ENCODE measurements at regions not wholly inside any gene's neighbourhood (a gene's known extent, or its start where the extent isn't known, plus 50 kb on each side); places are given as distances from the start of the nearest gene placed in this dataset.

DNA sequence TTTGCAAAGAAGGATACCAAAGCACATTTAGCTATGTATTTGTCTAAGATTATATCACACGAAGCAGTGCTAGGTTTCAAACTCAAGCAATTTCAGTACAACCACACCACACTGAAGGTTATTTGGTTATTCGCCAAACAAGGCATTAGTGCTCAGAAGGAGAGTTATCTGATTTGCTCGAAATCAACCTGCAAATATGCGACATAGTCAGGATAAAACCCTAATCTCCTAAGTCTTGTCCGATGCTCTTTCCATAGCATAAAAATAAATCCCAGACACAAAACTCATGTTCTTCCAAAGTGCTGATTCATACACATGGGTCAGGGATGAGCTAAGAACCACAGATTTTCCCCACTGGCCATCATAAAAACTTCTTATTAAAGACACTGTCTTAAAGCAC is 1288.0 kb upstream of the SORCS1 start:
- Histone ChIP-seq H3K4me3 (ENCODE audit: low read length in 2 of 2) (no peak overlapping the region), H3K4me1 (ENCODE audit: control insufficient read depth in 2 of 2, insufficient read depth in 2 of 2, low read length in 2 of 2) (no peaks in the 10 kb centered on the region), H3K27ac (ENCODE audit: low read depth in 1 of 2, low read length in 1 of 2) (no peak overlapping the region), H3K36me3 (ENCODE audit: control insufficient read depth in 2 of 2, insufficient read depth in 2 of 2, low read length in 1 of 2) (no peaks in the 10 kb centered on the region), H3K27me3 (ENCODE audit: control insufficient read depth in 2 of 2, insufficient read depth in 1 of 2, low read length in 1 of 2) (no peaks in the 10 kb centered on the region), H3K9me3 (ENCODE audit: control insufficient read depth in 2 of 2, insufficient read depth in 1 of 2, low read length in 1 of 2) (no peaks in the 10 kb centered on the region)
- WGBS = 95% methylated on average over 5 of the region's 5 CpGs
- no peak for DNase-seq (ENCODE audit: low read depth in 6 of 9, low spot score in 9 of 9)

DNA sequence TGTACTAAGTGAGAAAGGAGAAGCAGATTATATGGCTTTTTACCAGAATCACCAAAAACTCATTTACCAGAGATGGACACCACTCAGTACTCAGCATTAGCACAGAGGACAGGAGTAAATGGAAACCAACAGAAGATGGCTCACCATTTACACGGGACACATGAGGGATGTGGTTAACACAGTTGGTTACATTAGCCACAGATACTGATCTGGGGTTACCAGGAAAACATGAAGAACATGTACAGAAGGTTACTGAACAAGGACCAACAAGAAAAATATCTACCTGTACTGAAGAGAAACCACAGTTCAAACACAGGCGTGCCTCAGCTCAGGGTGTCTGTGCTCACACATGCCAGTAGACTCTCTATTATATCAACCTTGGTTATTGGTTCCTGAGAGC is 1285.8 kb upstream of the SORCS1 start:
- Histone ChIP-seq H3K27me3 (ENCODE audit: control insufficient read depth in 2 of 2, insufficient read depth in 1 of 2, low read length in 1 of 2) (no peaks in the 10 kb centered on the region), H3K27ac (ENCODE audit: low read depth in 1 of 2, low read length in 1 of 2) (no peak overlapping the region), H3K4me1 (ENCODE audit: control insufficient read depth in 2 of 2, insufficient read depth in 2 of 2, low read length in 2 of 2) (no peaks in the 10 kb centered on the region), H3K4me3 (ENCODE audit: low read length in 2 of 2) (no peak overlapping the region), H3K36me3 (ENCODE audit: control insufficient read depth in 2 of 2, insufficient read depth in 2 of 2, low read length in 1 of 2) (no peaks in the 10 kb centered on the region), H3K9me3 (ENCODE audit: control insufficient read depth in 2 of 2, insufficient read depth in 1 of 2, low read length in 1 of 2) (no peaks in the 10 kb centered on the region)
- DNase-seq (ENCODE audit: low read depth in 6 of 9, low spot score in 9 of 9) = no peak
- 11% methylated on average over 2 of the region's 2 CpGs for WGBS

DNA sequence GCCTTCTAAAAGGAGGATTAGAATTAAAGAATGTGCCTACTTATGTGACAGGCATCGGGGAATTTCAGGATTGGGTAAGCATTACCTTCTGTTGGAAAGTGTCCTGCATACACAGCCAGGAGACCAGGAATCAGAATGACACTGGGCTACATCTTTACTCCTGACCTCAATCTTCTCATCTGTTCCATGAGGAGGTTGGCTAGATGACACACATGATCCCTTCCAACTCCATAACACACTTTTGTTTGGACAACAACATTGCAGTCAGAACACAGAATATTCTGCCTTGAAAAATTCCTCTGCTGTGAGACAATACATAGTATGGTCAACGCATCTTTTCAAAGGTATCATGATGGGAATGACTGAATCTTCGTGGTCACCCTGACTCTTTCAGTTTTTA is 1281.2 kb upstream of the SORCS1 start:
- H3K27me3 ChIP-seq (ENCODE audit: control insufficient read depth in 2 of 2, insufficient read depth in 1 of 2, low read length in 1 of 2) = no peaks in the 10 kb centered on the region
- H3K4me3 ChIP-seq (ENCODE audit: low read length in 2 of 2) = no peak overlapping the region
- H3K4me1 ChIP-seq (ENCODE audit: control insufficient read depth in 2 of 2, insufficient read depth in 2 of 2, low read length in 2 of 2) = no peaks in the 10 kb centered on the region
- DNase-seq (ENCODE audit: low read depth in 6 of 9, low spot score in 9 of 9) = no peak
- 94% methylated on average over 3 of the region's 3 CpGs for WGBS
- no peak overlapping the region for H3K27ac ChIP-seq (ENCODE audit: low read depth in 1 of 2, low read length in 1 of 2)
- no peaks in the 10 kb centered on the region for H3K36me3 ChIP-seq (ENCODE audit: control insufficient read depth in 2 of 2, insufficient read depth in 2 of 2, low read length in 1 of 2)
- no peaks in the 10 kb centered on the region for H3K9me3 ChIP-seq (ENCODE audit: control insufficient read depth in 2 of 2, insufficient read depth in 1 of 2, low read length in 1 of 2)

DNA sequence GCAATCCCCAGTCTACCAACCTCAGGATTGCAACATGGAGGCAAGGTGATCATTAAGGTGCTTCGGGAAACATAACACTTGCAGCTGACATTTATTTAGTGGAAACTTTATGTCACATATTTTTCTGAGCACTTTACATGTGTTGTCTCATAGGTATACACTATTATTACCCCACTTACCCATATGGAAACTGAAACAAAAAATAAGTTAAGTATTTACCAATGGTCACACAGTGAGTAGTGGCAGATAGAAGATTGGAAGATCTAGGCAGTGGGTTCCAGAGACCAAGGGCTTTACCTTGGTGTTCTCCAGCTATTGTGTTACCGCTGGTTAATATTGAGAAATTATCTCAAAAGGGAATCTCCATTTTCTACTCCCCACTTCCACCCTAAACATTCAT is 1279.1 kb upstream of the SORCS1 start:
- Histone ChIP-seq H3K36me3 (ENCODE audit: control insufficient read depth in 2 of 2, insufficient read depth in 2 of 2, low read length in 1 of 2) (no peaks in the 10 kb centered on the region), H3K27me3 (ENCODE audit: control insufficient read depth in 2 of 2, insufficient read depth in 1 of 2, low read length in 1 of 2) (no peaks in the 10 kb centered on the region), H3K4me1 (ENCODE audit: control insufficient read depth in 2 of 2, insufficient read depth in 2 of 2, low read length in 2 of 2) (no peaks in the 10 kb centered on the region), H3K9me3 (ENCODE audit: control insufficient read depth in 2 of 2, insufficient read depth in 1 of 2, low read length in 1 of 2) (no peaks in the 10 kb centered on the region), H3K27ac (ENCODE audit: low read depth in 1 of 2, low read length in 1 of 2) (no peak overlapping the region), H3K4me3 (ENCODE audit: low read length in 2 of 2) (no peak overlapping the region)
- no peak for DNase-seq (ENCODE audit: low read depth in 6 of 9, low spot score in 9 of 9)
- WGBS = 96% methylated on average over 2 of the region's 2 CpGs

DNA sequence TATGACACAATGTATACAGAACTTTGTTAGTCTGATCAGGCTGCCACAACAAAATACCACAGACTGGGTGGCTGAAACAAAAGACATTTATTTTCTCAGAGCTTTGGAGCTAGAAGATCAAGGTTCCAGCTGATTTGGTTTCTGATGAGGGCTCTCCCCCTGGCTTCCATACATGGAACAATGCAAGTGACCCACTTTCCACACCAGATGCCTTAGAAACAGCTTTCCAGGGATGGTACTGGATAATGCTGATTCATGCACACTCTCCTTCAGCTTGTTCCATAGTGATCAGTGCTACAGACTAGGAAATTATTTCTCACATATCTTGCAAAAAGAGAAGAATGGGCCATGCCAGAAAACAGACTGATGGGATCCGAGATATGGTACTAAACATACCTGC is 1274.9 kb upstream of the SORCS1 start:
- Histone ChIP-seq H3K27ac (ENCODE audit: low read depth in 1 of 2, low read length in 1 of 2) (no peak overlapping the region), H3K27me3 (ENCODE audit: control insufficient read depth in 2 of 2, insufficient read depth in 1 of 2, low read length in 1 of 2) (no peaks in the 10 kb centered on the region), H3K4me3 (ENCODE audit: low read length in 2 of 2) (no peak overlapping the region), H3K36me3 (ENCODE audit: control insufficient read depth in 2 of 2, insufficient read depth in 2 of 2, low read length in 1 of 2) (no peaks in the 10 kb centered on the region), H3K4me1 (ENCODE audit: control insufficient read depth in 2 of 2, insufficient read depth in 2 of 2, low read length in 2 of 2) (no peaks in the 10 kb centered on the region), H3K9me3 (ENCODE audit: control insufficient read depth in 2 of 2, insufficient read depth in 1 of 2, low read length in 1 of 2) (no peaks in the 10 kb centered on the region)
- 82% methylated on average over 1 of the region's 1 CpG for WGBS
- DNase-seq (ENCODE audit: low read depth in 6 of 9, low spot score in 9 of 9) = no peak

DNA sequence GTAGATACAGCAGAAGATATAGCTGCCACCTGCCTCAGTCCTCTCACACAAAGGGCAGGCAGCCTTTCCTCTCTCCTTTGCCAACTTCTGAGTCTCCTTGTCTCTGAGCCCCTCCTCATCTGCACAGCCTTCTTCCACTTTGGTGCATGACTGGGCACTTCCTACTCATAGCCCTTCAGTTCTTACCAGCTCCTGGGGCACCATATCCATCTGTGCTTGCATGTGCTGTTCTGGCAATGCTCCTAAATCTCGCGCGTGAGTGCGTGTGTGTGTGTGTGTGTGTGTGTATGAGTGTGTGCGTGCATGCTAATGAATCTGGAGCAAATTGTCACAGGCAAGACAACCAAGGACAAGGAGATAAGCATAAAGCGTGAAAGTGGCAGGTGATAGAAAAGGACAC is 1271.6 kb upstream of the SORCS1 start:
- no peaks in the 10 kb centered on the region for H3K9me3 ChIP-seq (ENCODE audit: control insufficient read depth in 2 of 2, insufficient read depth in 1 of 2, low read length in 1 of 2)
- no peak overlapping the region for H3K4me3 ChIP-seq (ENCODE audit: low read length in 2 of 2)
- WGBS = 36% methylated on average over 6 of the region's 6 CpGs

DNA sequence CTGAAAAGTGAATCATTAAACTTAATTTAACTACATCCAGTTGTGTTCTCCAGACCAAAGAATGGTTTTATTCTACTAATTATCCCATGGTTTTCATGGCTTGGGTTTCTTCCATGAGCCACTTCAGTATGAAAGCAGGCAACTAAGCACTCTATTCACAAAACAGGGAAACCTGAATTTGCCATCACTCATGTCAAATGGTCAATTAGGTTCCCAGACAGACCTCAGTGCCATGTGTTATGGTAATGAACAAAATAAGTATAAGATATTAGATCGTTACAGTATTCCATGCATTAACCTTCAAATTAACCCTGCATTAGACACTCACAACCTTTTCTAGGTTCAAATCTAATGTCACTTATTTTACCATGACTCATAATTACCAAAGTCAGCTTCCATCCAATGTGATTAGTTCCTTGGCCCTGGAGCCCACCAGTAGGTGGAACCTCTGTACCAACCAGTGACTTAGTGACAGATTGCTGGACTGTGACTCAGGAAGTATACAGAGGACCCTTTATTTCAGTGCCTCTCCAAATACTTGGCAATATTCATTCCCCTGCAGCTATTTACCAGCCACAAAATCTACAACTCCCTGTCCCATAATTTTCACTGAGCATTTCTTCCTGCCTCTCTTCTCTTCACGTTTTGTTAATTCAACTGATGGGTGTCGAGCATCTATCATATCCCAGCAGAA is 1270.2 kb upstream of the SORCS1 start:
- Histone ChIP-seq H3K27ac (ENCODE audit: low read depth in 1 of 2, low read length in 1 of 2) (no peak overlapping the region), H3K4me3 (ENCODE audit: low read length in 2 of 2) (no peak overlapping the region), H3K4me1 (ENCODE audit: control insufficient read depth in 2 of 2, insufficient read depth in 2 of 2, low read length in 2 of 2) (no peaks in the 10 kb centered on the region), H3K27me3 (ENCODE audit: control insufficient read depth in 2 of 2, insufficient read depth in 1 of 2, low read length in 1 of 2) (no peaks in the 10 kb centered on the region), H3K9me3 (ENCODE audit: control insufficient read depth in 2 of 2, insufficient read depth in 1 of 2, low read length in 1 of 2) (no peaks in the 10 kb centered on the region), H3K36me3 (ENCODE audit: control insufficient read depth in 2 of 2, insufficient read depth in 2 of 2, low read length in 1 of 2) (no peaks in the 10 kb centered on the region)
- DNase-seq (ENCODE audit: low read depth in 6 of 9, low spot score in 9 of 9) = no peak
- WGBS = 93% methylated on average over 3 of the region's 3 CpGs

More for the DNA sequence above, 1271.6 kb upstream of the SORCS1 start:
- H3K36me3 ChIP-seq (ENCODE audit: control insufficient read depth in 2 of 2, insufficient read depth in 2 of 2, low read length in 1 of 2) = no peaks in the 10 kb centered on the region
- no peak overlapping the region for H3K27ac ChIP-seq (ENCODE audit: low read depth in 1 of 2, low read length in 1 of 2)
- DNase-seq (ENCODE audit: low read depth in 6 of 9, low spot score in 9 of 9) = no peak
- no peaks in the 10 kb centered on the region for H3K27me3 ChIP-seq (ENCODE audit: control insufficient read depth in 2 of 2, insufficient read depth in 1 of 2, low read length in 1 of 2)
- H3K4me1 ChIP-seq (ENCODE audit: control insufficient read depth in 2 of 2, insufficient read depth in 2 of 2, low read length in 2 of 2) = no peaks in the 10 kb centered on the region

DNA sequence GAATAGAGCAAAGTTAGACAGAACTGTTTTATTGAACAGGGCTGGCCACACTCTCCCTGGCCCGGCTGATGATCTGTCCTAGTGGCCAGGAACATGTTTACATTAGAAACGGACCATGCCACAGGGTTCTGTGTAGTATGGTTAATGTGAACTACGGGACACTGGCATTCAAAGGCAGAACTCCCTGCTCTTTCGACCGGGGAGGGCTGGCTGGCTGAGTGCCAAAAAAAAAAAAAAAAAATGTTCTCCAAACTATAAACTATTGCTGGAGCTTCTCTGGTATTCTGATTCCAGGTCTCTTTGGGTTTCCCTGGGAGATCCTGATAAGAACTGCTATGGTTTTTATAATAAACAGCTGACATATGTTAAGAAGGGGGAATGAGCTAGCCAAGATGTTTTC is 1262.6 kb upstream of the SORCS1 start:
- H3K4me3 ChIP-seq (ENCODE audit: low read length in 2 of 2) = no peak overlapping the region
- H3K36me3 ChIP-seq (ENCODE audit: control insufficient read depth in 2 of 2, insufficient read depth in 2 of 2, low read length in 1 of 2) = no peaks in the 10 kb centered on the region
- WGBS = 47% methylated on average over 5 of the region's 5 CpGs
- H3K27ac ChIP-seq (ENCODE audit: low read depth in 1 of 2, low read length in 1 of 2) = no peak overlapping the region
- H3K4me1 ChIP-seq (ENCODE audit: control insufficient read depth in 2 of 2, insufficient read depth in 2 of 2, low read length in 2 of 2) = no peaks in the 10 kb centered on the region
- H3K27me3 ChIP-seq (ENCODE audit: control insufficient read depth in 2 of 2, insufficient read depth in 1 of 2, low read length in 1 of 2) = no peaks in the 10 kb centered on the region
- DNase-seq (ENCODE audit: low read depth in 6 of 9, low spot score in 9 of 9) = no peak
- no peaks in the 10 kb centered on the region for H3K9me3 ChIP-seq (ENCODE audit: control insufficient read depth in 2 of 2, insufficient read depth in 1 of 2, low read length in 1 of 2)

DNA sequence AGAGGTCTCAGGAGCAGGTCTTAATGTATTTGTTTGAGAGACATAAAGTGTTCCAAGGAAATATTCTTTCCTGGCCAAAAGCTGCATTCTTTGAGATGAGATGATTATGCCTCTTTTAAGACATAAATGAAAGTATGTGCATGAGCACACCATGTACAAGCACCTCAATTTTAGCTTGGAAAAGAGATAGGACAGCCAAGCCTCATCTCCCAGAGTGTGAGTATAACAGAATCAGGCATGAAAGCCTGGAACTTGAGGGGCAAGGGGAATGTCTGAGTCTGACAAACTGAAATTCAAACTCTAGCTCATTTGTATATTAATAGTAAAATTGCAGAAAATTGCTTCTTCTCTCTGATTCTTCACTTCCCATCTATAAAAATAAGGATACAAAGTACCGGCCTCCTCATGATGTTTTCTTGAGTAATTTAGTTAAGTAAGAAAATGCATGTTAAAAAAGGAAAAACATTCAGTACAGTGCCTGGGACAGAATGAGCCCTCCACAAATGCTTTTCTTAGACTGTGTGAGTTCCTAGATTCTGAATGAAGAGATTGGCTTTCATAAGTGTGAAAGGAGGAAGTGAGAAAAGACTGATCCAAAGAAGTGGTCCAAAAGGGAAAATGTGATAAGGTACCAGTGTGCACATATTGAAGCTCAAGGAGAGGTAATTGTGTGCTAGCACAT is 1260.9 kb upstream of the SORCS1 start:
- WGBS = 77% methylated on average over 1 of the region's 1 CpG
- Histone ChIP-seq H3K4me3 (ENCODE audit: low read length in 2 of 2) (no peak overlapping the region), H3K4me1 (ENCODE audit: control insufficient read depth in 2 of 2, insufficient read depth in 2 of 2, low read length in 2 of 2) (no peaks in the 10 kb centered on the region)

More for the DNA sequence above, 1260.9 kb upstream of the SORCS1 start:
- no peaks in the 10 kb centered on the region for H3K36me3 ChIP-seq (ENCODE audit: control insufficient read depth in 2 of 2, insufficient read depth in 2 of 2, low read length in 1 of 2)
- no peak for DNase-seq (ENCODE audit: low read depth in 6 of 9, low spot score in 9 of 9)
- H3K27ac ChIP-seq (ENCODE audit: low read depth in 1 of 2, low read length in 1 of 2) = no peak overlapping the region
- H3K27me3 ChIP-seq (ENCODE audit: control insufficient read depth in 2 of 2, insufficient read depth in 1 of 2, low read length in 1 of 2) = no peaks in the 10 kb centered on the region
- no peaks in the 10 kb centered on the region for H3K9me3 ChIP-seq (ENCODE audit: control insufficient read depth in 2 of 2, insufficient read depth in 1 of 2, low read length in 1 of 2)
